Stomach (tissue), 8 donors: ENCODE measurements at regions not wholly inside any gene's neighbourhood (a gene's known extent, or its start where the extent isn't known, plus 50 kb on each side); places are given as distances from the start of the nearest gene placed in this dataset.

Experiments used
- DNase-seq, 2 donors: peaks; one replicate each; pipeline versions ENCODE4 v3.0.0 to v3.0.0-alpha.2; 2013 to 2019
- H3K27ac ChIP-seq, 5 donors: fragments of 200-600 bp in 4 of 5; sonication (generic) in 4 of 5; one replicate each; pipeline ENCODE4 v1.5.1; 2013 to 2019; ENCODE audit warnings: mild to moderate bottlenecking in 1 of 5, moderate library complexity in 1 of 5
- H3K27me3 ChIP-seq, 3 donors: fragments of 200-600 bp; sonication (generic); one replicate each; pipeline ENCODE4 v1.5.1; 2017 to 2019; ENCODE audit warnings: mixed run types in 1 of 3
- H3K36me3 ChIP-seq, 4 donors: fragments of 200-600 bp; sonication (generic); 1 replicate in 3 of 4; 2 replicates in 1 of 4; pipeline ENCODE4 v1.5.1; 2016 to 2019
- H3K4me1 ChIP-seq, 4 donors: fragments of 200-600 bp; sonication (generic); one replicate each; pipeline ENCODE4 v1.5.1; 2016 to 2019
- H3K4me3 ChIP-seq, 4 donors: fragments of 200-600 bp; sonication (generic) in 3 of 4; one replicate each; pipeline ENCODE4 v1.5.1; 2016 to 2019; ENCODE audit warnings: mild to moderate bottlenecking in 1 of 4
- H3K9me3 ChIP-seq, 4 donors: fragments of 200-600 bp; sonication (generic); one replicate each; pipeline ENCODE4 v1.5.1; 2016 to 2019
- EP300 ChIP-seq: sonication (generic); formaldehyde crosslinking; IDR thresholded peaks from one replicate; pipeline ENCODE4 v1.6.1; 2017; ENCODE audit warnings: antibody characterized with exemption
- POLR2A ChIP-seq, 4 donors: fragments of 450-650 bp; IDR thresholded peaks; one replicate each; pipeline ENCODE4 v1.6.1; 2016; ENCODE audit warnings: antibody characterized with exemption in 4 of 4, control low read depth in 2 of 4, mild to moderate bottlenecking in 1 of 4, moderate library complexity in 1 of 4
- POLR2AphosphoS5 ChIP-seq, 3 donors: sonication (generic); formaldehyde crosslinking; IDR thresholded peaks; one replicate each; pipeline ENCODE4 v1.6.1; 2016; ENCODE audit warnings: antibody characterized with exemption in 3 of 3
- WGBS, 5 donors: extraction: QIAGEN DNeasy Blood & Tissue Kit in 3 of 5; methylation state at CpG; one replicate each; pipeline versions ENCODE4 v1.1.5 to v1.1.7; 2013 to 2018; 5-methylcytosine and 5-hydroxymethylcytosine counted together
- intact Hi-C: fragments of 100-400 bp; cut with DNase I; formaldehyde crosslinking; loops from one replicate; pipeline ENCODE4 v1.15.1; 2023; ENCODE audit warnings: low total_unique reads
- TF ChIP-seq, protein P1 (sequence below), 7 experiments: fragments of 450-650 bp in 4 of 7; fragments of 200-600 bp in 3 of 7; sonication (generic) in 3 of 7; IDR thresholded peaks; one replicate each; pipeline ENCODE4 v1.5.1; 2016 to 2019; ENCODE audit warnings: antibody characterized with exemption in 7 of 7, control low read depth in 2 of 7, mild to moderate bottlenecking in 1 of 7
- donor health status: healthy with polysubstance abuse.
- donor health status: Bipolar disorder and iron deficiency.
- donor health status: healthy.

GRCh38 chr6:90409700-90410099, 113.1 kb upstream of the BACH2 start:
- intact Hi-C loops, result no loop called here
- H3K36me3 ChIP-seq, result no peaks in the 10 kb centered on the region
- TF ChIP-seq, protein P1, sequence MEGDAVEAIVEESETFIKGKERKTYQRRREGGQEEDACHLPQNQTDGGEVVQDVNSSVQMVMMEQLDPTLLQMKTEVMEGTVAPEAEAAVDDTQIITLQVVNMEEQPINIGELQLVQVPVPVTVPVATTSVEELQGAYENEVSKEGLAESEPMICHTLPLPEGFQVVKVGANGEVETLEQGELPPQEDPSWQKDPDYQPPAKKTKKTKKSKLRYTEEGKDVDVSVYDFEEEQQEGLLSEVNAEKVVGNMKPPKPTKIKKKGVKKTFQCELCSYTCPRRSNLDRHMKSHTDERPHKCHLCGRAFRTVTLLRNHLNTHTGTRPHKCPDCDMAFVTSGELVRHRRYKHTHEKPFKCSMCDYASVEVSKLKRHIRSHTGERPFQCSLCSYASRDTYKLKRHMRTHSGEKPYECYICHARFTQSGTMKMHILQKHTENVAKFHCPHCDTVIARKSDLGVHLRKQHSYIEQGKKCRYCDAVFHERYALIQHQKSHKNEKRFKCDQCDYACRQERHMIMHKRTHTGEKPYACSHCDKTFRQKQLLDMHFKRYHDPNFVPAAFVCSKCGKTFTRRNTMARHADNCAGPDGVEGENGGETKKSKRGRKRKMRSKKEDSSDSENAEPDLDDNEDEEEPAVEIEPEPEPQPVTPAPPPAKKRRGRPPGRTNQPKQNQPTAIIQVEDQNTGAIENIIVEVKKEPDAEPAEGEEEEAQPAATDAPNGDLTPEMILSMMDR (IDR thresholded peaks at IDR 0.05), result no peak
- TF ChIP-seq POLR2AphosphoS5 (IDR thresholded peaks at IDR 0.05) (no peak), EP300 (no peak), POLR2A (IDR thresholded peaks at IDR 0.05) (no peak)
- H3K4me3 ChIP-seq, result no peak overlapping the region
- no peak overlapping the region for H3K27ac ChIP-seq
- H3K9me3 ChIP-seq, result no peaks in the 10 kb centered on the region
- peaks cover 0 to 15% (median 0%) of the 10 kb centered on the region in 3 donors for H3K27me3 ChIP-seq
- DNase-seq, result no peak
- H3K4me1 ChIP-seq, result peaks cover 0 to 8% (median 6%) of the 10 kb centered on the region in 4 donors
- WGBS, 5 donors, result 56 to 94% (median 90%) methylated on average over 1 of the region's 1 CpG

DNA sequence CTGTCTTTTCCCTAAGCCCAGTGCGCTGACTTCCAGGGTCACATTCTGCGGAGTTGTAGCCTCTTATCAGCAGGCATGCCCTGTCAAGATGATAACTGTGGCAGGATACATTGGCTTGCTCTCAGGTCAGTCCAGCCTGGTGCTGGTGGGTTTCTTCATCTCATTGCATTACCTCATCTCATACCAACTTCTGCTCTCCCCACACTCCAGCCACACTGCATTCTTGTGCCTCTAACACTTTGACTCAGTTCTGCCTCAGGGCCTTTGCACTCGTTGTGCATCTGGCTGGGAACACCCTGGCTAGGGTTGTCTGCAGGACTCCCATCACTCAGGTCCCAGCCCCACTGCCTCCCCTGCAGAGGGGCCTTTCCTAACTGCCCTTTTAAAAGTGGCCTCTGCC, 110.3 kb upstream of the BACH2 start:
- 60 to 79% (median 66%) methylated on average over 3 of the region's 3 CpGs for WGBS, 5 donors
- no peaks in the 10 kb centered on the region for H3K36me3 ChIP-seq
- intact Hi-C loops, result no loop called here
- TF ChIP-seq POLR2AphosphoS5 (IDR thresholded peaks at IDR 0.05) (no peak), EP300 (no peak), POLR2A (IDR thresholded peaks at IDR 0.05) (no peak)
- TF ChIP-seq, protein P1 (IDR thresholded peaks at IDR 0.05), result no peak
- H3K27ac ChIP-seq, result no peak overlapping the region
- no peaks in the 10 kb centered on the region for H3K9me3 ChIP-seq
- no peak overlapping the region for H3K4me3 ChIP-seq
- peaks cover 0 to 25% (median 0%) of the 10 kb centered on the region in 3 donors for H3K27me3 ChIP-seq
- no peak for DNase-seq
- no peaks in the 10 kb centered on the region for H3K4me1 ChIP-seq

GRCh38 chr6:90406142-90406794, 109.6 kb upstream of the BACH2 start:
- no peaks in the 10 kb centered on the region for H3K36me3 ChIP-seq
- peaks cover 0 to 25% (median 0%) of the 10 kb centered on the region in 3 donors for H3K27me3 ChIP-seq
- no peaks in the 10 kb centered on the region for H3K9me3 ChIP-seq
- H3K4me1 ChIP-seq, result no peaks in the 10 kb centered on the region
- no peak overlapping the region for H3K4me3 ChIP-seq
- no peak for DNase-seq
- H3K27ac ChIP-seq, result no peak overlapping the region
- TF ChIP-seq POLR2AphosphoS5 (IDR thresholded peaks at IDR 0.05) (no peak), POLR2A (IDR thresholded peaks at IDR 0.05) (no peak), EP300 (no peak)
- TF ChIP-seq, protein P1 (IDR thresholded peaks at IDR 0.05), result no peak
- WGBS, 5 donors, result 76 to 91% (median 82%) methylated on average over 6 of the region's 6 CpGs
- intact Hi-C loops, result no loop called here

GRCh38 chr6:90403489-90404381, 107.1 kb upstream of the BACH2 start:
- Histone ChIP-seq H3K27me3 (peaks cover 0 to 39% (median 0%) of the 10 kb centered on the region in 3 donors), H3K4me3 (no peak overlapping the region), H3K9me3 (no peaks in the 10 kb centered on the region), H3K36me3 (no peaks in the 10 kb centered on the region), H3K4me1 (no peaks in the 10 kb centered on the region), H3K27ac (no peak overlapping the region)
- no peak for TF ChIP-seq POLR2AphosphoS5 (IDR thresholded peaks at IDR 0.05)
- TF ChIP-seq POLR2A (IDR thresholded peaks at IDR 0.05), result no peak
- TF ChIP-seq, protein P1 (IDR thresholded peaks at IDR 0.05), result no peak
- no peak for TF ChIP-seq EP300
- intact Hi-C loops, result no loop called here
- 38 to 51% (median 48%) methylated on average over 18 of the region's 18 CpGs for WGBS, 5 donors
- DNase-seq, result peak in 1 of 2 donors; percentile 75
